Kidney (tissue), 13 donors: ENCODE measurements at regions not wholly inside any gene's neighbourhood (a gene's known extent, or its start where the extent isn't known, plus 50 kb on each side); places are given as distances from the start of the nearest gene placed in this dataset.

Experiments used
- DNase-seq, 5 donors: peaks; one replicate each; pipeline ENCODE4 v3.0.0-alpha.2; 2013 to 2020
- FAIRE-seq: peaks from 2 replicates; lab custom pipeline; 2012; peaks lifted over from hg19 to GRCh38; lab: Jason Lieb, UNC
- H3K27ac ChIP-seq, 2 donors: one replicate each; pipeline ENCODE4 v1.7.0; 2013; ENCODE audit warnings: low read depth in 2 of 2, low read length in 2 of 2, inconsistent platforms in 1 of 2
- H3K27me3 ChIP-seq: one replicate; pipeline ENCODE4 v1.7.1; 2013; ENCODE audit warnings: low read length, inconsistent platforms; ENCODE audit not compliant: control insufficient read depth, insufficient read depth
- H3K36me3 ChIP-seq, 3 donors: one replicate each; pipeline versions ENCODE4 v1.7.0 to v1.7.1; 2013; ENCODE audit warnings: low read length in 3 of 3, control low read depth in 1 of 3, inconsistent platforms in 1 of 3; ENCODE audit not compliant: insufficient read depth in 3 of 3, control insufficient read depth in 2 of 3
- H3K4me1 ChIP-seq, 3 donors: one replicate each; pipeline versions ENCODE4 v1.7.0 to v1.7.1; 2013; ENCODE audit warnings: low read length in 3 of 3, inconsistent platforms in 1 of 3, low read depth in 1 of 3; ENCODE audit not compliant: control insufficient read depth in 2 of 3, insufficient read depth in 2 of 3
- H3K4me3 ChIP-seq, 3 donors: one replicate each; pipeline versions ENCODE4 v1.7.0 to v1.8.1; 2013; ENCODE audit warnings: low read length in 3 of 3, control low read depth in 1 of 3, inconsistent platforms in 1 of 3
- H3K9ac ChIP-seq, 3 donors: one replicate each; pipeline versions ENCODE4 v1.7.0 to v1.7.1; 2013; ENCODE audit warnings: low read length in 3 of 3, control low read depth in 1 of 3, inconsistent platforms in 1 of 3
- H3K9me3 ChIP-seq, 3 donors: one replicate each; pipeline versions ENCODE4 v1.7.0 to v1.7.1; 2013; ENCODE audit warnings: low read length in 3 of 3, control low read depth in 1 of 3, inconsistent platforms in 1 of 3; ENCODE audit not compliant: control insufficient read depth in 2 of 3, insufficient read depth in 1 of 3
- CTCF ChIP-seq: IDR thresholded peaks from 3 replicates; pipeline ENCODE4 v1.5.1; 2012; ENCODE audit warnings: mild to moderate bottlenecking, moderate library complexity, borderline replicate concordance; ENCODE audit not compliant: insufficient read depth; ENCODE audit errors: extremely low read depth
- intact Hi-C: fragments of 100-400 bp; cut with DNase I; formaldehyde crosslinking; loops from one replicate; pipeline ENCODE4 v1.11.1; 2022
- donor health status: control.
- donor health status: control.
- donor health status: control.
- donor health status: control.
- donor health status: control.
- donor health status: DM: yes; HTN: yes; CAD: no.
- donor health status: Normal renal cell carcinoma (clear cell type).

- DNase-seq: no peak
Measured at GRCh38 chr22:49426618-49427266, 400.9 kb downstream of the BRD1 start.

GRCh38 chr22:49426098-49426497 is 401.6 kb downstream of the BRD1 start:
- DNase-seq: peak; percentile 29 to 59 (median 42)
- Histone ChIP-seq H3K36me3 (no peaks in the 10 kb centered on the region), H3K4me1 (no peaks in the 10 kb centered on the region), H3K27ac (no peak overlapping the region), H3K27me3 (no peaks in the 10 kb centered on the region), H3K9ac (no peak overlapping the region), H3K4me3 (no peak overlapping the region), H3K9me3 (peaks cover 0 to 3% (median 2%) of the 10 kb centered on the region in 3 donors)
- TF ChIP-seq CTCF: no peak
- no peak for FAIRE-seq
- intact Hi-C loops: no loop called here

More at GRCh38 chr22:49426618-49427266, 400.9 kb downstream of the BRD1 start:
- Histone ChIP-seq H3K9me3 (peaks cover 0 to 3% (median 2%) of the 10 kb centered on the region in 3 donors), H3K9ac (no peak overlapping the region), H3K4me1 (no peaks in the 10 kb centered on the region), H3K27me3 (no peaks in the 10 kb centered on the region), H3K4me3 (no peak overlapping the region), H3K27ac (no peak overlapping the region), H3K36me3 (no peaks in the 10 kb centered on the region)
- no peak for TF ChIP-seq CTCF
- FAIRE-seq: no peak
- intact Hi-C loops: no loop called here

GRCh38 chr22:49425356-49425755 is 402.3 kb downstream of the BRD1 start:
- Histone ChIP-seq H3K9ac (no peak overlapping the region), H3K9me3 (peaks cover 0 to 3% (median 2%) of the 10 kb centered on the region in 3 donors), H3K4me3 (no peak overlapping the region), H3K36me3 (no peaks in the 10 kb centered on the region), H3K4me1 (no peaks in the 10 kb centered on the region), H3K27ac (no peak overlapping the region), H3K27me3 (no peaks in the 10 kb centered on the region)
- DNase-seq (peak in 4 of 5 donors; percentile 27 to 50 (median 34)), FAIRE-seq (no peak)
- no peak for TF ChIP-seq CTCF
- intact Hi-C loops: no loop called here
